ENCODE measurements at regions not wholly inside any gene's neighbourhood (a gene's known extent, or its start where the extent isn't known, plus 50 kb on each side); places are given as distances from the start of the nearest gene placed in this dataset.

- TF ChIP-seq, protein P1, sequence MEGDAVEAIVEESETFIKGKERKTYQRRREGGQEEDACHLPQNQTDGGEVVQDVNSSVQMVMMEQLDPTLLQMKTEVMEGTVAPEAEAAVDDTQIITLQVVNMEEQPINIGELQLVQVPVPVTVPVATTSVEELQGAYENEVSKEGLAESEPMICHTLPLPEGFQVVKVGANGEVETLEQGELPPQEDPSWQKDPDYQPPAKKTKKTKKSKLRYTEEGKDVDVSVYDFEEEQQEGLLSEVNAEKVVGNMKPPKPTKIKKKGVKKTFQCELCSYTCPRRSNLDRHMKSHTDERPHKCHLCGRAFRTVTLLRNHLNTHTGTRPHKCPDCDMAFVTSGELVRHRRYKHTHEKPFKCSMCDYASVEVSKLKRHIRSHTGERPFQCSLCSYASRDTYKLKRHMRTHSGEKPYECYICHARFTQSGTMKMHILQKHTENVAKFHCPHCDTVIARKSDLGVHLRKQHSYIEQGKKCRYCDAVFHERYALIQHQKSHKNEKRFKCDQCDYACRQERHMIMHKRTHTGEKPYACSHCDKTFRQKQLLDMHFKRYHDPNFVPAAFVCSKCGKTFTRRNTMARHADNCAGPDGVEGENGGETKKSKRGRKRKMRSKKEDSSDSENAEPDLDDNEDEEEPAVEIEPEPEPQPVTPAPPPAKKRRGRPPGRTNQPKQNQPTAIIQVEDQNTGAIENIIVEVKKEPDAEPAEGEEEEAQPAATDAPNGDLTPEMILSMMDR (IDR thresholded peaks at IDR 0.05; ENCODE audit: low read depth, low read length, poor library complexity, severe bottlenecking): no peak
- TF ChIP-seq EZH2phosphoT487 (IDR thresholded peaks at IDR 0.05; ENCODE audit: borderline replicate concordance, low read length): no peak
Measured at GRCh38 chrX:131366407-131366806, 77.3 kb upstream of the IGSF1 start.

Measured in DOHH2 (cell line).